GM21423 (cell line): ENCODE measurements at regions not wholly inside any gene's neighbourhood (a gene's known extent, or its start where the extent isn't known, plus 50 kb on each side); places are given as distances from the start of the nearest gene placed in this dataset.

Experiments
- ATAC-seq: cut with Tn5 transposase; IDR thresholded peaks from one replicate; pipeline ENCODE4 v1.9.1; 2021; ENCODE audit warnings: mild to moderate bottlenecking, moderate library complexity; ENCODE audit not compliant: unreplicated experiment

DNA sequence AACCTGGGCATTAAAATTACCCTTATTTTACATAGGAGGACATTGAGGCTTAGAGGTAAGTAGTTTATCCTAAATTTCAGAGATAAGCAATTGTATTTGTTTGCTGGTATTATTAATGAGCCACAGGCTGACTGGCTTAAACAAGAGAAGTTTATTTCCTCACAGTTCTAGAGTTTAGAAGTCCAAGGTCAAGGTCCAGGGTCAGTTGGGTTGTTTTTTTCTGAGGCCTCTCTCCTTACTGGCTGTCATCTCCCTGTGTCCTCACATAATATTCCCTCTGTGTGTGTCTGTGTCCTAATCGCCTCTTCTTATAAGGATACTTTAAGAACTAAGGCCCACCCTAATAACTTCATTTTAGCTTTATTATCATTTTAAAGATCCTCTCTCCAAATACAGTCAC lies 294.9 kb upstream of the ATP5MC3 start:
- no peak for ATAC-seq

DNA sequence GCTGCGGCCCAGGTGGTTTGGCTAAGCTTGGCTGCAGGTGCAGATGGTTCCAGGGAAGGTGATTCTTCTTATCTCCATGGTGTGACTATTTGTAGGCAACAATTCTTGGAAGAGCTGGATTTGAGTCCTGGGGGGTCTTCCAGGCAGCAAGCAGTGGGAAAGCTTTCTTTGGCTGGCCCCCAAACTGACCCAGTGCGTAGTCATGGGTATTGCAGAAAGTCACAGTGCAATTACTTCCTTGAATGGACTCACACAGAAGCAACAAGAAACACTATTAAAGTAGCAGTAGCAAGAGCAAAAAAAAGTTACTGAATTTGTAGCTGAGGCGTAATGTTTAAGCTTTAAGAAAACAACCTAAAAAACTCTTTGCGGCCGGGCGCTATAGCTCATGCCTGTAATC lies 293.6 kb upstream of the ATP5MC3 start:
- no peak for ATAC-seq

DNA sequence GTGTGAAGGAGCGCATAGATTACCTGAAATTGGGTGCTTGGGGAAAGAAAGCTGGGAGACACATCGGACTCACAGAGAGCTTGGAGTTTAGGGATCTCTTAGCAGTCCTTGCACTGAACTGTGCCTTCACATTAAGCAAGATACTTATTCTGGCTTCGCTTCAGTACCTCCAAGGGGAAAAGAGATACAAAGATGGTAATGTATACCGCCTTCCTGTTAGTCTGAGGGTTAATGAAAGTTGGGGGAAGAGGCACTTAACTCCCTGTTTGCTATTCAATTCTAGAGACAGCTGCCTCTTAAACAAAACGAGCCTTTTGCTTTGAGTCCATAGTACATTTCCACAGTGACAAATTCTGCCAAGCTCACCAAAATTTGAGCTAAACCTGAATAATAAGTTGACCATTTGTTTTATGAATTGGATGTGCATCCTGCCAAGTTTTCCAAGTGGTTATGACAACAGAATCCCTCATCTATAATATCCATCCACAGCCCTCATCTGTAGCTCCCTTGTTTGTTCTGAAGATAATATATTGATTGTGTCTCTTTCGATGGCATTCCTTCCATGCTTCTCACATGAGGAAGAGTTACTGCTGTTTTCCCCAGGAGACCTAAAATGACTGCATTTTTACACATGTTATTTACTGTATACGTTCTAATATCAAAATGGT lies 287.1 kb upstream of the ATP5MC3 start:
- ATAC-seq, result no peak

DNA sequence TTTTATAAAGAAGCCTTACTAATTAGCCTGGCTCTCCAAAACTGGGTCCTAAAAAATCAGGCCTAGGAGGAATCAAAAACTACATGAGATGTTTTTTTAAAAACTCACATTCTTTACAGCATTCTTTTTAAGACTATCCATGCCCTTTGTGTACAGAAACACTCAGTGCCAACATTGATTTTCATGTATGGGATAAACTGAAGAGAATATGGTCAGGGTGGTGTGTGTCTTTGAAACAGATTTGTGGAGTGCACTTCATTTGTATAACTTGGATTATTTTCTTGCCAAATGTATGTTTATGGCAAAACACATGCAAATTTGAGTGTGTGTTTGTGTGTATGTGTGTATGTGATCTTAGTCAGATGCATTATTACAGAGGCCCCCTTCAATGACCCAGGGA lies 283.6 kb upstream of the ATP5MC3 start:
- no peak for ATAC-seq

DNA sequence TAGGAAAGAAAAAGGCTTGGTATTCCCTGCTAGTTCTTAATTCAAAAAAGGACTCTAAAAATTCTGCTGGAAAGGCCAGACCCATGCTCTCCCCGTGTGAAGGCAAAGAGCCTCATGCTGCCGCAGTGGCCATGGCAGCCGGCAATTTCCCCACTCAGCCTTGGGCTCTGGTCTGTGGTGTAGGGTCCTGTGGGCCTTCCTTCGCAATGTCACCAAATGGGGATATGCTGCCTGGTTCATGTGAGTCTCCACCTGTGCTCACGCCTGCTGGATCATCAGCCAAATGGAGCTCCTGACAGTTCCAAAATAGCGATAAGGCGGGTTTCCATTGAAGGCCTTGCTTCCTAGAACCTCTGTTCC lies 282.8 kb upstream of the ATP5MC3 start:
- no peak for ATAC-seq

DNA sequence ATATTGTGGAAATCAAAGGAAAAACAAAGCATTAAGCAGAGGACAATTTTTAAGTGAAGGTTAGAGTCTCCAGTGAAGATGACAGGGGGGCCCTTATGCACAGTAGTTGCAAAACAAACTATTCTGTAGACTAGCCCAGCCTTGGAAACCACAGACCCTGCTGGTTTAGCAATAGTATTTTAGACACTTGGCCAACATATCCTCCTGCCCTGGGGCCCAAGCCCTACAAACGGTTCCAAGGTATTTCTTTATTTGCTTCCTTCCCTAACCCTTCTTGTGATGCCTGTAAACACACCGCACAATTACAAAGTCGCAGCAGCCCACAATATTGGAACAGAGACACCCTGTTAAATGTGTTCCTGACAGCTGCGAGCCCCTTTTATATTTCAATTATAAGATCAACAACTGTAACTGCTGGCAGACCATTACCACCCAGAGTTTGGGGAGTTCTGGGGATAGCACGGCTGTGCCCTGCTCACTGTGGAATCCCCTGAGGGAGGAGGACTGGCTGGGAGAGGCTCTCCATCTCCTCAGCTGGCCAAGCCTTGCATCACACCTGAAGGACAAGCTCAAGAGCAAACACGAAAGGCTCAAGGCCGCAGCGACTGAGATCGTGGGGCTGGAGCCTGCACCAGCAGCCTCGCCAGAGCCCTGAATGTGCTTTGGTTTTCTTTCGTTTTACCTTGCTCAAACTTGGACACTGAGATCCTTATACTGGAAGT lies 282.2 kb upstream of the ATP5MC3 start:
- ATAC-seq, result no peak

DNA sequence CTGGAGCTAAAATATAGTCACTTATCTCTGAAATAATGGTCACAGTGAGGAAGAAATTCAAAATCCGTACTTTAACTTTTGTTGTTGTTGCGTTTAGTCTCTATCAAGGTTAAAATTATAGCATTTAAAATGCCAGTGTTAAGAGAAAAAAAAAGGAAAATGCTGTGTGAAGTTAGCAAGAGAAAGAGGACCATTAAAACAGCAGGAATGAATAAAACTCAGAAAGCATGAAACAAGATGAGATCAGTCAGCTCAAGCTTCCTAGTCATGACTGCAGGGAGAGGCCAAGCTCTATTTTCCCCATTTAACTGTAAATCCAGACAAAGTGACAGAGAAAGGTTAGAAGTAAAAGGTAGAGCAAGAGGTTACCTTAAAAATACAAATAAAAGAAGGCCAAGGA lies 281.7 kb upstream of the ATP5MC3 start:
- ATAC-seq, result no peak

DNA sequence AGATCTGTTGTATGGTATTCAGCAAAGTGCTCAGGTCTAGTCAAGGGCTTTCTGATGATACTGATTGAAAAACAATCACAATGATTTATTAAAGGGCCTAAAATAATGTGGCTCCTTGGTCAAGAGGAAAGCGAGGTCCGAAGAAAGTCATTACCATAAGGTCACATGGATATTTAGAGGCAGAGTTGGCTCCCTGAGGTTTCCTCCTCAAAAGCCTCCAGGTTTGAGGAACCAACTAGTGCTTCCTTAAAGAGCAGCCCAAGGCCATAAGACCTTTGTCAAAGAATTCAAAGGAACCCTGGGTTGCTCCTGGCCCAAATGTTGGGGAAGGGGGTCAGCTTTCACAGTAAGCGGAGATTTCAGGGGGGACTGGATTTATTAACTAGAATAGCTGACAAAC lies 280.7 kb upstream of the ATP5MC3 start:
- ATAC-seq, result no peak

DNA sequence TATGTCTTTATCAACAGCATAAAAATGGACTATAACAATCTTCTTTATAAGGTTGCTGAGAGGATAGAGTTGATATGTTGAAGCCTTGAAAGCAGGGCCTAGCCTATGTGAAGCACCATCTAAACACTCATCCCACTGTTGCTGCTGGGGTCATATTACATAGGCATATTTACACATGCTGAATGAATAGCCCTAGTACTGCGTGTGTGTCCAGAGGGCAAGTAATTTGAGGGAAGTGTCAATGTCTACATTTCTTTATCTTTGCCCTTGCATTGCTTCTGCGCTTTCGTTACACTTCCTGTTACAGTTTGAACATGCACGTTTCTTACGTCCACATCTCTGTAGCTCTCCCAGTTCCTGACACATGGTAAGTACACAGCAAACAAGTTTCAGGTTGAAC lies 280.3 kb upstream of the ATP5MC3 start:
- ATAC-seq, result no peak

DNA sequence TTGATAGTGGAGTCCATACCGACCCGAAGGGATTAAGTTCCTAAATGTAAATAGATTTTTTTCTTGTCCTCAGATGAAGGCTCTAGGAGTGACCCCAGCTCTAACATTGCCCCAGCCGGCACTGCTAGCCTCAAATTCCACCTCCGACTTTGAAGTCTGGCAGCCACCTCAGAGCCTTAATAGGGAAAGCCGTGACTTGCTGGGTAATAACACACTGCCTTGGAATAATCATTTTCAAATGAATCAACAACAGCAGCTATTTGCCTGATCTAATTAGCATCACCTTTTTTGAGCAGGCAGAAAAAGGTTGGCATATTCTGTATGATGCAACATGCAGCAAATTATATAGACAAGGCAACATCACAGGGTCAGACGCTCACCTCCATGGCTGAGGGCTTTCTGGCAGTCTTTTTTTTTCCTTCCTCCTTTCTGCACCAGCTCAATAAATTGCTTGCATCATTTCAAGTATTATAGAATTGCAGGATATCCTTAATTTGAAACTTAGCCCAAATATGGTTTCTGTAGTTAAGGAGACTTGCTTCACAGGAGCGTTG lies 276.5 kb upstream of the ATP5MC3 start:
- ATAC-seq, result no peak

DNA sequence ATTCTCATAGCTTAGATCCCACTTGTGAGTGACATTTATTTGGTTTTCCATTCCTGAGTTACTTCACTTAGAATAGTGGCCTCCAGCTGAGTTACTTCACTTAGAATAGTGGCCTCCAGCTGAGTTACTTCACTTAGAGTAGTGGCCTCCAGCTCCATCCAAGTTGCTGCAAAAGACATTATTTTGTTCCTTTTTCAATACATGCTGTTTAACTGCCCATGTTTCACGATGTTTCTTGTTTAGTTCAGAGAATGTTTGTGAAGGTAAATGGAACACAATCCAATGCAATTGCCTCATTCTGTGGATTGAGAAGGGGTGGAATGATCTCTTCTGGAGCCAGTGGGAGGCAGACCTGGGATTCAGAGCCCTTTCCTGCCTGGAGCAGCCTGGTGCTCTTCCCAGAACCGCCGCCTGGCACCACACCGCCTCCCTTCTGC lies 273.5 kb upstream of the ATP5MC3 start:
- no peak for ATAC-seq

DNA sequence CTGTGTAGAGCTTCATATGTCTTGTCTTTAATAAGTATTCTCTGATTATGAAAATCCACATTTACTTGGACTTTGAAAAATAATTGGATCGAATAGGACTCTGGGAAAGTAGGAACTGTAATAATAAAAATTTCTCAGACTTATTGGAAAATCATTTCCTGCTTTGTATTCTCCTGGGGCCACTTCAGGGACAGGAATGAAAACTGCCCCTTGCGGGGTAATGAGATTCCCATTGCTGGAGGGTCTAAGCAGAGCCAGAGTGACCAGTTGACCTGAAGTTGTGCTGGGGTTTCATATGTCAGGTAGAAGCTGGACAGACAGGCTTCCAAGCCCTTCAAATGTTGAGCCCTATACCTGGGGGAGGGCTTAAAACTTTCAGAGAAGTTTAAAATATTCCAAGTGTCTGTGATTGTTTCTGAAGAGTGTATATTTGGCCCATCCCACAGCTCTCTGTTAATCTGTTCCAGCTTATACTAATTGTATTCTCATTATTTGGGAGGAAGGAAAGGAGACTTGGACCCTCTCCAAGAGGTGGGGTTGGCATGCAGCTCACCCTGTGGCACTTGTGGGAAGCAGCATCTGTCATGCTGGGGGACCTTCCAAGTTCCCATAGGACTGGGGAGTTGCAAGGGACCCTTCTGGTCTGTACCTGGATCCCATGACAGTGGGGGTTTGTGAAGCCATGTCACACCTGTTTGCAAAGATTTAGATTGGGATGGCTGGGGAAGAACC lies 268.7 kb upstream of the ATP5MC3 start:
- ATAC-seq, result no peak

DNA sequence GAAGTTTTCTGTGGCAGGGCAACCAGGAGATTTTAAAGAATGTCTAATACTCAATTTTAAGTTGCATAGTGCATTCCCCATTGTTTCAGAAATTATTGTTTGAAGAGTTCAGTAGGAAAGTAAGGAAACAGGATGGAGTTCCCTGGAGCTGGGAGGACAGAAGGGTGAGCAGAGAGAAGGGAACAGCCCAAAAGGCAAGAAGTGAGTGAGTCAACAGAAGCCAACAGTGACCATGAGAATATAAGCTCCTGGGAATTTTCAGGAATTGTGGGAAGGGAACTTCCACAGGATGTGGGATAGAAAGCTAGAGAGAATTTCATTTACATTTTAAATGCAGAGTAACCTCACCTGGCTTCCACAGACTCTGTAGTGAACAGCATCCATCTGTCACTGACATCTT lies 268.1 kb upstream of the ATP5MC3 start:
- no peak for ATAC-seq

DNA sequence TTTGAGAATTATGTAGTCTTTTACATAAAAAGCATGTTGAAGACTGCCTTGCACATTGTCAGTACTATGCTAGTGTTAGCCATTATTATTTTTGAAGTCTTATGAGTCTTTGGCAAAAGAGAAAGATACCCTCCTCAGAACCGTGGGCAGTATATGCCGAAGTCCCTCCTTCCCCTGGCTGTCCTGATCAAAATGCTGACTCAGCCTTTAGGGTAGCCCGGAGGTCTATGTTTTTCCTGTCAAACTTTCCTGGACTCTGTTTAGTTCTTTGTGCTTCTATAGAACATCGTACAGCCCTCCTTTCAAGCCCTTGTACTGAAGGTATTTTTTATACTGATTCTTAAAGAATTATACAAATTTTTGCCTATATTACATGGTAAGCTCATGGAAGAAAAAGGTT lies 264.7 kb upstream of the ATP5MC3 start:
- no peak for ATAC-seq

DNA sequence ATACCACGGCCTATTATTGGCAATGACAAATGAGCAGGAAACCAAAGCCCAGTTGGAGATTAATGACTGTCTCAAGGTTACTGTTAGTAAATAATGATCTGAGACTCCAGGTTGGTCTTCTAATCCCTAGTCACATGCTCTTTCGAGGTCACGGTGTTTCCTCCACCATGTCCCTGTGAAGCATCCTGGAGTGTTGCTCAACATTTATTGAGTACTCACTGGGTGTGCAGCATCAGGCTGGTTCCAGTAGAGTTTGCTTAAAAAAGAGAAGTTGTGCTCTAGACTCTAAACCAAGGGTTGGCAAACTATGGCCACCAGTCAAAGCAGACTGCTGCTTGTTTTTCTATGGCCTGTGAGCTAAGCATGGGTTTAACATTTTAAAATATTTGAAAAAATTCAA lies 263.8 kb upstream of the ATP5MC3 start:
- ATAC-seq, result no peak

DNA sequence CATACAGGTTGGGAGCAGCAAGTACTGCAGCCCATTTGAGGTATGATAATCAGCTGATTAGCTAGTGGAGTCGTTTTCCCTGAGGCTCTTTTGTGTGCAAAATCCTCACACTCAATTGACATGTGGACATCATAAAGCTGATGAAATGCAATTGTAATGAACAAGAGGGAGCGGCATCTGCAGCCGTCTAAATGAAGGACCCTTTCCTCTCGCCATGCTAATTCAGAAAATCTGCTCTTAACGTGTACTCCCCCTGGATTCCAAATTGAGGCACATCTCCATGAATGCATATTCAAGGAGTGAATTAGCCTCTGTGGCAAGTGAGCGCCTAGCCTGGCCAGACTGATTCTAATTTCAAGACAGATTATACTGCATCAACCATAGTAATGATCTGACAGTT lies 260.9 kb upstream of the ATP5MC3 start:
- ATAC-seq, result no peak

DNA sequence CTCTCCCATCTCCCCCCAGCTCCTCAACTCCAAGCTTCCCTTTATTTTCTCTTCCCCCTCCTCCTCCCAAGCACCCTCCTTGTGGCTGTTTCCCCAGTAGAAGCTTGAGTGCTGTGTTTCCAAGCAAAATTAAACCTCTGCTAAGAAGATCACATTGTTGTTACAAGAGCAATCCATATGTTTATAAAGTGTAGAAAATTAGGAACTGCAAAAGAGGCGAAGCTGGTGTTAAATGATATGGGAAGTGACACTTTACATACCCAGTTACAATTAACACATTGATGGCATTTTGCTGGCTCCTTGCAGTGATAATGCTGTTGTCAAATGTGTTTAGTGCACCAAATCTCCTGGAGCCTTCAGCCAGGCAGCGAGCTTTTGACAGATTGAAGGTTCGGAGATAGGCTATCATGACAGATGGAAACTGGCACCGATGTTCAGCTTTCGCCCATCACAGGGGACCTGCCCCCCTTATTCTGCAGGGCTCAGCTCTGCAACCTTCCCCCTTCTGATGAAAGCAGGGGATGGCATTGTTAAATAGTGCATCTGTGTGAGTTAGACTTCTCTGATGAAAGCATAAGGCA lies 259.8 kb upstream of the ATP5MC3 start:
- no peak for ATAC-seq

DNA sequence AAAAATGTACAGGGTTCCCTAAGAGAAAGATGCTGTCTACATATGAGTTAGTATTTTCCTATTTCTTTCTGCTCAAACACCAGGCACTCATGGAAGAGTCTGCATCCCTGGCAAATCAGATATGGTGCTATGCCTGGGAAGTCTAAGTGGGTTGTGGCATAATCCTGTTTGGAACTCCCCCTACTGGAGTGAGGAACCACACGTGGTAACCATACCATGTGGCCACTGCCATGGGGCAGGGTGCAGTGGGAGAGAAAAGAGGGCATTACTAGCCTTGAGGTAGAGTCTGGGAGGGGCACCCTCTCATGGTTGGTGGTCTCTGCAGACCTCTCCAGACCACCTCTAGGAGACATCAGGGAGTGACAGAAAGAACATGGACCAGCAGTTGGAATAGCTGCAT lies 257.9 kb upstream of the ATP5MC3 start:
- ATAC-seq, result no peak

DNA sequence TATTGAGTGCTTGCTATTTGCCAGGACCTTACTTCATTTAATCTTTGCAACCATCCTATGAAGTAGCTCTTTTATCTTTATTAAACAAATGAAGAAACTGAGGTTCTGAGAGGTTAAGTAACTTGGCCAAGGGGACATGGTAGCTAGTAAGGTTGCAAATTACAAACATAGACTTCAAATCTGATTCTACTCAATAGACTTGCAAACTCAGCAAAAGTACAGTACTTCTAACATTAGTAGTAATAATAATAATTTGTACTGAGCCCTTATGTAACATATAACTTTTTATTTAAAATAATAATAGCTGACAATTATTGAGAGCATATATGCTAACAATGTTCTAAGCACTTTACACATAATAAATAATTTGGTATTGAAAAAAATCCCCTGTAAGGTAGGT lies 255.7 kb upstream of the ATP5MC3 start:
- ATAC-seq, result no peak

DNA sequence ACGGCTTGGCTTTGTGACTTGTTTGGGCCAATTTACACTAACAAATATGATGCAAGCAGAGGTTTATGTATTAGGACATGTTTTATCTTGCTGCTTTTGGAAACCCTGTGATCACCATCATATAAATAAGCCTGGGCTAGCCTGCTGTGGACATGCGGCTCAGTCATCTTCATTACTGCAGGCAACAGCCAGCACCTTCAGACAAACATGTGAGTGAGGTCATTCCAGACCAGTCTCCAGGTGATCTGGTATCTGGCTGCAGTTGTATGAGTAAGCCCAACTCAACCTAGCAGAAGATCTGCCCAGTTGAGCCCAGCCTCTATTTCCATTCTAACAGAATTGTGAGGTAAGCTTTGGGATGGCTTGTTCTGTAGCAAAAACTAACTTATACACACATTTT lies 254.6 kb upstream of the ATP5MC3 start:
- no peak for ATAC-seq

DNA sequence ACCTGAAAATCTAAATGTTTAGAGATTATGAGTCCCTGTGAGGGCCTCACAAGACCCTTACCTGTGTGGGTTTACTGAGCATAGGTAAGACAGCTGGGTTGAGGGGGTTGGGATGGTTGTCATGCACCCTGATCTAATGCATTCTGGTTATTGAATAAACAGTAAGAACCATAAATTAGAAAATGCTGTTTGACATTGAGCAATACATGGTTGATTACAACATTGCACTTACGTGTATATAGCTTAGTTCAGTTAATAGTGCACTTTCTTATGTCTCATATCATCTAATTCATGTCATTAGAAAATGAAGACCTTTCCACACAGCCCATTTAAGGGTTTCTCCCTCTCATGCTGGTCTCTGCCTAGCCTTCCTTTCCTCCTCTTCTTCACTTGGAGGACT lies 253.5 kb upstream of the ATP5MC3 start:
- ATAC-seq, result no peak

DNA sequence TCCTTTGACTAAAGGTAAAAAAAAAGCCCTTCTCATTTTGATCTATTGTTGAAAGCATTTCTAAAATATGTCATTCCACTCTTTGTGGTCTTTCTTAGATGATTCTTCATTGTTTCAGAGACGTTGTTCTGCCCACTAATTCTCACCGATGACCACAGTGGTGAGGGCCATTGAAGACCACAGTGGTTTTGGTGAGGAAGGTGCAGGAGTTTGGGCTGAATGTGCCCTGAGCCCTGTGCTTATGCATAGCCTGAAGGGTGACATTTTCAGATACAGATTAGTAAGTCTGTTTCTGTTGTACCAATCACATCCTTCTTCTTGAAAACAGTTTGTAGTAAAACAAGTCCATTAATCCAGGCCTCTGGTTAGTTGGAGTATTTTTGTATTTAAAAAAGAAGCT lies 251.3 kb upstream of the ATP5MC3 start:
- ATAC-seq, result no peak
